GM18511 (cell line): ENCODE measurements at regions not wholly inside any gene's neighbourhood (a gene's known extent, or its start where the extent isn't known, plus 50 kb on each side); places are given as distances from the start of the nearest gene placed in this dataset.
"Not testable (repeated sequence)": the region's sequence is repeated elsewhere in the genome, so short reads cannot be mapped to it uniquely, and the experiment has no call there.

ENCODE experiments used
- ATAC-seq: cut with Tn5 transposase; IDR thresholded peaks from one replicate; pipeline ENCODE4 v1.9.1; 2021; ENCODE audit warnings: mild to moderate bottlenecking, moderate library complexity; ENCODE audit not compliant: unreplicated experiment

DNA sequence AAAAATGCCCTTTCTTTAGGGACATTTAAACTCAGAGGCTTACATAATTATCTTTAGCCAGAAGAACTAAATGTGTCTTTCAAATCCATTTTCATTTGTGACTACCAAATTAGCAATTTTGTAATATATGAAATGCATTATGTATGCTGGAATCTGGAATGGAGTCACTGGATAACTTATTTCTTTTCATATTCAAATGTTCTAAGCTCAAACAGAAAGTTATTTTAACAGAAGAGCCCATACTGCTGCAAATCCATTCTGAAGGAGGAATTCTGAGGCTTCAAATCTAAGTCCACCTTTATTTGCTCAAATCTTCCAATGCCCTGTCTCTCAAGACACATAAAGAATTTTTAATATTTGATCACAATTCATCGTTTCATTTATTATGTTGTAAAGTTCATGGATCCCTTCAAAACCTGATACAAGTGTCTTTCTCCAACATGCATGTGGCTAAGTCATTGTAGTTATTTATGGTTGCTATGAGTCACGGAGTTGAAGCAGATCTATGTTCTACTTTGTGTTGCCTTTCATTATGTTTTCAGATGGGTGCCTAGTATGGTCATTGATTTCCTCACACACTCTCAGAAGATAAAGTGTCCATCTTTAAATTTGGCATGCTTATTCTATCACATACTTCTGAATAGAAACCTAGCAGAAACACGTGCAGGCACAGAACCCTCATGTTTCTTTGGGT is 214.8 kb upstream of the GCFC2 start:
- no peak for ATAC-seq

DNA sequence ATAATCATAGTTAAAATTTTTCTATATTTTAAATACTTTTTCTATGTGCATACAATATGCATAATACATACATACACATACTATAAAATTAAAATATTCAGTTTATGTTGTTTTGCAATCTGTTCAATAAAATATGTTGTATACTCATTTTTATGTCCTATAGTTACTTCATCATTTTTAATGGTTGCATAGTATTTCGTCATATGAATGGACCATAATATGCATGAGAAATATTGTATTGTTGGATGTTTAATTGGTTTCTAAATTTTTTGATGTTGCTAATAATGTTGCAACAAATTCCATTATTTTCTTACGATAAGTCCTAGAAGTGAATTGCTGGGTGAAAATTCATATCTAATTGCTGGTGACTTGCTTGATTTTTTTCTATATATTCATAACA is 211.5 kb upstream of the GCFC2 start:
- ATAC-seq = no peak

DNA sequence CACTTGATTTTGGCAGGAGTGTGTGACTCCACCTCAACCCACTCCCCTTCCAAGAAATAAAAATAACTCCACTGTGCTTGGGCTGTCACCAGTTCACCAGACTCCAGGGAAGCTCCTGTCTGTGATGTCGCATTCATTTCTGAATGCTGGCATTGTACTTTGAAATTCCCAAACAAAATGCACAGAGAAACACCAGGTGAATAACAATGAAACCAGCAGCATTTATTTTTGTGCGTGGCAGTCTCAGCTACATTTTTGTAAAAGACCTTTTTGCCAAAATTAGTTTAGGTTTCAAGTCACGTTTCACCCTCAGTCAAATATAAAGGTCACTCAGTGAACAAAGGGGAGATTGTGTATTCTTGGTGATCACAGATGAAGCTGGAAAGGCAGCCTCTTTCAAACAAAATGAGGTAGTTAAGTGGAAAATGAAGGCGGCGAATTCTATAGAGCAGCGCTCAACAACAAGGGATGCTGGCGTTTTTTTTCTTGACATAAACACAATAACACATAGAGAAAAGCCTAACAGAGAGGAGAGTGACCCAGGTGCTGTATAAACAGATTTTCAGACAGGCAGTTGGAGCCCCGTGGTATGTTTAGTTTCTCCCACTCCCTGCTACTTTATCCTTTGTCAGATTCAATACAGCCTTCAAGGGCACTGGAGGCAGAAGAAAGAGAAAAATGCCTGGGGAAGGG is 210.3 kb upstream of the GCFC2 start:
- no peak for ATAC-seq

DNA sequence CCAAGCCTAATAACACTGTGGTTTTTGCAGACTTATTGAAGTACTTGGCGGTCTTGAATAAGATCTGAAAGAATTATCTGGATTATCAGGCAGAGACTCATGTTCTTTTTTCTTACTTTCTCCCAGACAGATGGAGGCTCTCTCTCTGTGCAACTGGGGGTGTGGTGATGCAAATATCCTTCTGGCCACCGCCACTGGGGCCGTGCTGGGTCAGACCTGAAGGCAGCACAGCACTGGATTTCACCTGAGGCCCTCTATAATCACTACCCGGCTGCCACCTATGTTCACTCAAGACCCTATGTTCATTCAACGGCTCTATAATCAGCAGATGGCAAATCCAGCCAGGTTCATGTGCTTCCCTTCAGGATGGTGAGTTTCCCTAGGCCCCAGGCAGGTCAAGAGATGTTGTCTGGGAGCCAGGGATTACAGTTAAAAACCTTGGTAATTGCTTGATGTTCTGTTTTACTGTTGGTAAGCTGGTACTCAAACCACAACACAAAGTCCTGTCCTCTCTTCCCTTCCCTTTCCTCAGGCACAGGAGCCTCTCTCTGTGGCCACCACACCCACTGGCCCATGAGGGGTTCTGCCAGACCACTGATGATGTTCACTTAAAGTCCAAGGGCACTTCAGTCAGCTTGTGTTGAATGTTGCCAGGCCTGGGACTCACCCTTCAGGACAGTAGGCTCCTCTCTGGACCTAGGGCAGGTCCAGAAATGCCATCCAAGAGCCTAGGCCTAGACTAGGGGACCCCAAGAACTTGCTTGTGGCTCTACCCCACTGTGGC is 205.3 kb upstream of the GCFC2 start:
- no peak for ATAC-seq

DNA sequence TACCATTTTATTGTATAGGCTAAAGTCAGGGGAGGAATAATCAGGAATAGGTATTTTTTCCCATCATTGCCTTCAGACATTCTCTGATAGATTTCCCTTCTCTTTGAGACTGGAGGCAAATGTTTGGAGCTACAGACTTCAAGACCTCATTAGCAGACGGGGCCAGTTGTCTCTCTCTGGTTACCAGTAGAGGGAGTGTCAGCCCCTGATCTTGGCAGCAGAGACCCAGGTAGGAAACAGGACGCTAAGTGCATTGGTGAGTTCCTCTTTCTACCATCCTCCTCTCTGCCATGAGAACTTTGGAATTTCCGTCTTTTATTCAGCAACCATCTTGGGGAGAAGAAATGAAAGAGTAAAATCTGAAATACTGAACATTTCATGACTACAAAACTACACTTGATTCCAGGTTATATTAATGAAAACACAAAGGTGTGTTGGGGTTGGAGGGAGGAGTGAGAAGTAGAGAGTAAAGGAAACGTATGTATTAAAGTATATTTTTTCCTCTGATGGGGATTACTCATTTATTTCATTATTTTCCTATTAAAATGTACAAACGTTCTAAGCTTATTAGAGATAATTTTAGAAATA is 186.2 kb upstream of the GCFC2 start:
- peak; percentile 75 for ATAC-seq

DNA sequence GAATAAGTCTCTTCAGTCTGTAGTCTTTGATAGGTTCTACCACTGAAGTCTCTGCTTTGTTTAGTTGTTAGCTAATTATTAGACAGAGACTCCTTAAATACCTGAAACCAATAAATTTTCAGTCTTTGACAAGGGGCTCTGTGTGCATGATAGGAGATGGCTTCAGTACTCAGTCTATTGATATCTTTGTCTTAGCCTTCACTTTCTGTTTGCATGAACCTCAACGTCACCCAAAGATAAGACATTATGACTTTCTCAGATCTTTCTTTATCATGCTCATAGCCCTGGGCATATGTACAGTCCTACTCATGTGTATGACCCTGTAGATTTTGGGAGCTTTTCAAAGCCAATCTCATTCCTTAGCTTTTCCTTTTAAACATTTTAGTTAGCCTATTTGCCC is 183.5 kb upstream of the GCFC2 start:
- ATAC-seq = peak; percentile 83

DNA sequence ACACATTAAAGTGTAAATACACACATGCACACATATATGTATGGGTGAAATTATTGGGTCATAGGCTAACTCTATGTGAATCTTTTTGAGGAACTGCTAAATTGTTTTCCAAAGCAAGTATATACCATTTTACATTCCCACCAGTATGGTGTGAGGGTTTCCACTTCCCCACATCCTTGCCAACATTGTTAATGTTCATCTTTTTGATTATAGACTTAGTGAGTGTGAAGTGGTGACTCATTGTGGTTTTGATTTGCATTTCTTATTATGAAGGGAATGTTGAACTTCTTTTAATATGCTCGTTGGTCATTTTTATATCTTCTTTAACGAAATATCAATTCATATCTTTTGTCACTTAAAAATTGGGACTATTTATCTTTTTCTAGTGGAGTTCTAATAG is 181.8 kb upstream of the GCFC2 start:
- peak; percentile 54 for ATAC-seq

DNA sequence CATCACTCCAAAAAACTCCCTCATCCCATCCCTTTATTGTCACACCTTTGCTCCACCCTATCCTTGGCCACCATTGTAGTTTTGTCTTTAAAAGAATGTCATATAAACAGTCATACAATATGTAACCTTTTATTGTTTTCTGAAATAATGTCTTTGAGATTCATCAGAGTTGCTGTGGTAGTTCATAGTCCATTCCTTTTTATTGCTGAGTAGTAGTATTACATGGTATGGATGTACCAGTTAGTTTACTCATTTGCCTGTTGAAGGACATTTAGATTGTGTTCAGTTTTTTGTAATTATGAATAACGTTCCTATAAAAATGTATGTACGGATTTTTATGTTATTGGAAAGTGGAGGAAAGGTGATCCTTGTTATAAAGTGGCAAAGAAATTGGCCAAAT is 171.8 kb upstream of the GCFC2 start:
- no peak for ATAC-seq

DNA sequence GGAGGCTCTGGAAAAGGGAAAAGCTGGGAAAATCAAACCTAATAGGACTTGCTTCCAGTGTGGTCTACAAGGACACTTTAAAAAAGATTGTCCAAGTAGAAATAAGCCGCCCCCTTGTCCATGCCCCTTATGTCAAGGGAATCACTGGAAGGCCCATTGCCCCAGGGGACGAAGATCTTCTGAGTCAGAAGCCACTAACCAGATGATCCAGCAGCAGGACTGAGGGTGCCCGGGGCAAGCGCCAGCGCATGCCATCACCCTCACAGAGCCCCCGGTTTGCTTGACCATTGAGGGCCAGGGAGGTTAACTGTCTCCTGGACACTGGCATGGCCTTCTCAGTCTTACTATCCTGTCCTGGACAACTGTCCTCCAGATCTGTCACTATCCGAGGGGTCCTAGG is 164.9 kb upstream of the GCFC2 start:
- ATAC-seq = not testable (repeated sequence)

DNA sequence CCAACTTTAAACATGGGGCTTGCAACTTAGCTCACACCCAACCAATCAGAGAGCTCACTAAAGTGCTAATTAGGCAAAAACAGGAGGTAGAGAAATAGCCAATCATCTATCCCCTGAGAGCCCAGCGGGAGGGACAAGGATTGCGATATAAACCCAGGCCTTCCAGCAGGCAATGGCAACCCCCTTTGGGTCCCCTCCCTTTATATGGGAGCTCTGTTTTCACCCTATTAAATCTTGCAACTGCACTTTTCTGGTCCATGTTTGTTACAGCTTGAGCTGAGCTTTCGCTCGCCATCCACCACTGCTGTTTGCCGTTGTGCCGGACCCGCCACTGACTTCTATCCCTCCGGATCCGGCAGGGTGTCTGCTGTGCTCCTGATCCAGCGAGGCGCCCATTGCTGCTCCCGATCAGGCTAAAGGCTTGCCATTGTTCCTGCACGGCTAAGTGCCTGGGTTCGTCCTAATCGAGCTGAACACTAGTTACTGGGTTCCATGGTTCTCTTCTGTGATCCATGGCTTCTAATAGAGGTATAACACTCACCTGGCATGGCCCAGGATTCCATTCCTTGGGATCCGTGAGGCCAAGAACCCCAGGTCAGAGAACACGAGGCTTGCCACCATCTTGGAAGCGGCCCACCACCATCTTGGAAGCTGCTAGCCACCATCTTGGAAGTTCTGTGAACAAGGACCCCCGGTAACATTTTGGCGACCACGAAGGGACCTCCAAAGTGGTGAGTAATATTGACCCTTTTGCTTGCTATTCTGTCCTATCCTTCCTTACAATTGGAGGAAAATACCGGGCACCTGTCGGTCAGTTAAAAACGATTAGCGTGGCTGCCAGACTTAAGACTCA is 161.3 kb upstream of the GCFC2 start:
- not testable (repeated sequence) for ATAC-seq

DNA sequence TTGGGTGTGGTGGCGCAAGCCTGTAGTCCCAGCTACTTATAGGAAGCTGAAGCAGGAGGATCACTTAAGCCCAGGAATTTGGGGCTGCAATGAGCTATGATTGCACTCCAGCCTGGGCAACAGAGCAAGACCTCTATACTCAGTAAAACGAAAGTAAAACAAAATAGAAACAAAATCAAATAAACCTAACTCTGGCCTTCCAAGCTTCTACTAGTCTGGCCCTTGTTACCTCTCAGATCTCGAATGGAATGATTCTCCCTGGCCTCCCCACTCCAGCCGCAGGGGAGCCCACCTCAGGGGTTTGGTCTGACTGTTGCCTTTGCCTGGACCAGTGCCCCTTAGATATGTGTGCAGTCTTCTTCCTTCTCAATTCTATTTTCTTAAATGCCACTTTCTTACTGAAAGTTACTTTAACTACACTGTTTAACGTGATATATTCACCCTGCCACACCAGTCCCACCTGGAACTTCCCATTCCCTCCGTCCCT is 160.0 kb upstream of the GCFC2 start:
- peak; percentile 74 for ATAC-seq

DNA sequence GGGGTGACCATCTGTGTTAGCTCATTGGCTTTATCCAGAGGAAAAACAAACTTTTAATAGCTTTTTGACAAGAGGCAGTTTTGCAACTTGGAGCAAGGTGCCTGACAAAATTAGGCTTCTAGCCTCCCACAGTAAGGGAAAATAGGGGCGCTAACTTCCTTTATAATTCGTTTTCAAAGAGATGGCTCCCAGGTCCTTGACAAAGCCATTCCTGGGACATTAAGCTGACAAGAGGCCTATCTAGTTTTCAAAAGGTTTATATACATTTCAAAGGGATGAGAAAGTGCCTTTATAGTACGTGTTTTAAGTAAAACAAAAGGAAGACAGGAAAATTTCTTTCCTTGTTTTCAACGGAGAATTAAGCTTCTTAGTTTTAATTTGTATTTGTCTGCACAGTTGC is 159.4 kb upstream of the GCFC2 start:
- no peak for ATAC-seq

DNA sequence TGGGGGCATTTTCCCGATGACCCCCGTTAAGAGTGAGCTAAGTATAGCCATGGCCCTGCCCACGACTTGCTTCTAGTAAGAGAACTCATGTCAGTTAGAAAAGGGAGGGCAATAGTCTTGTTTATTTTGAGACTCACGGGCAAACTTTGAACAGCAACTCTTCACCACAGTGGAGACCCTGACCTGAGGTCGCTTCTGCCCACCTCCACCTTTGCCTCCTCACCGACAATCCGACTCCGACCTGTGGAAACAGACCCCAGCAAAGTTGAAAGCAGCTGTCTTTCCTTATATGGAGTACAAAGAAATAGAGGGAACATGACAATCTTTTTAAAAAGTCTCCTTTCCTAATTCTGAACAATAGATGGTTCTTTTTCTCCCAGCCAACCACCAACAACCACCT is 155.0 kb upstream of the GCFC2 start:
- ATAC-seq = no peak

DNA sequence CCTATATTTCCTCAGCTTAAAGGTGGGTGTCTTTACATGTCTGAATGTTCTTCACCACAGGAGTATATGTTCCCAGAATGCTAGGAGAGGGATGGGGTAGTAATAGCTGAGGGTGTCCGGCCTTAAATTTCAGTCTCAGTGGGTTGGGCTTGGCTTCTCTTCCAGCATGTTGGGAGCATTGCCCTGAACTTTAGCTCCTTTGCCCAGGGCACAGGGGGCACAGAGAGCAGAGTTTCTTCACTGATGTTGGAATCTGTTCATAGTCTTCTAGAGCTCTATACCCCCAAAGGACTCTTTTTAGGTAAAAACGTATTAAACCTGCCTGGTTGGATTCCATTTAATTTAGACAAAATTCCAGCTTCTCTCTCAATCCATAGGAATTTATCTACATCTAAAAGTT is 154.4 kb upstream of the GCFC2 start:
- no peak for ATAC-seq

DNA sequence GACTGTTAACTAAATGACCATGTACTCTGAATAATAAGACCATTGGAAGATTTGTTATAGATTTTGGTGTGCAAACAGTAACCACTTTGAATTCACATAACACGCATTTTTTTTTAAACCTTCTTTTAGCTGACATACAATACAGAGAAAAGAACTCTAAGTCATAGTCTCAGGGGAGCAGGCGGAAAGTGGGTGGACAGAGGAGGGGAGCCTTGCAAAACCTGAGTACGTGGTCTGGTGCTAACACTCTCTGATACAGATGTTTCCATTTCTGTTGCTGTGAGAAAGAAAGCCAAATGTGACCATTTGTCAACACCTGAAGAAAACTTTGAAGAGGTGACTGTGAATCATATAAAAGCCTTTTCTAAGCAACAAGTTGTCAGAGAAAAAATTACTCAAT is 151.8 kb upstream of the GCFC2 start:
- no peak for ATAC-seq

DNA sequence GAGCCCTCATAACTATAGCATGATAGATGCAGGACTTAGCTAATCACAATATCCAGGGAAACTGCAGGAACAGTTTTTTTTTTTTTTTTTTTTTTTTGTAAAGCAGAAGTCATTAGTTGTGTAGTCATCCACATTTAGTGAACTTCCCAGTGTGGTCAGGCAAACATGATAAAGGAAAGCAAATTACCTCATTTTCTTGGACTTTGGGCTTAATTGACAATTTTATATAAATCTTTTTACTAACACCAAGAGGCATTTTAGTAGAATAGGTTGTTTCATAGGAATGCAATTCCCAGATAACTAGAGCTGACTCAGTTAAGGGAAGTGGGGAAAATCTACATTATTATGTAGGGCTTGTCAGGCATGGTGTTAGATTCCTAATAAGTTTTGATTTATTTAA is 142.7 kb upstream of the GCFC2 start:
- ATAC-seq = no peak

DNA sequence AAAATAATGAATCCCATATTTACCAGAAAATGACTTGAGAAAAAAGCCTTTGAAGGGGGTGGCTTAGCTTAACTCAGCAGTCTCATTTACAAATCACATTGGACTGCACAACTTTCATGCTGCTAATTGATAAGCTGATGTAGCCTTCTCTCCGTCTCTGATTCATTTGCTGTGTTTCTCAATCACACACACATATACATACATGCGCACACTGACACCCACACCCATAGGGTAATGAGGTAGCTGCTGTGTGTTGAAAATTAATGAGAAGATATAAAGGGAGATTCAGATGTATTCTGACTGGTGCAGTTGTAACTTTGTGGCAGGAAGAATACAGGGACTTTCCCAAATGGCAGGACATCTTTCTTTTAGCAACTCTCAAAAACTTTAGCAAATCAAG is 141.9 kb upstream of the GCFC2 start:
- ATAC-seq = no peak

DNA sequence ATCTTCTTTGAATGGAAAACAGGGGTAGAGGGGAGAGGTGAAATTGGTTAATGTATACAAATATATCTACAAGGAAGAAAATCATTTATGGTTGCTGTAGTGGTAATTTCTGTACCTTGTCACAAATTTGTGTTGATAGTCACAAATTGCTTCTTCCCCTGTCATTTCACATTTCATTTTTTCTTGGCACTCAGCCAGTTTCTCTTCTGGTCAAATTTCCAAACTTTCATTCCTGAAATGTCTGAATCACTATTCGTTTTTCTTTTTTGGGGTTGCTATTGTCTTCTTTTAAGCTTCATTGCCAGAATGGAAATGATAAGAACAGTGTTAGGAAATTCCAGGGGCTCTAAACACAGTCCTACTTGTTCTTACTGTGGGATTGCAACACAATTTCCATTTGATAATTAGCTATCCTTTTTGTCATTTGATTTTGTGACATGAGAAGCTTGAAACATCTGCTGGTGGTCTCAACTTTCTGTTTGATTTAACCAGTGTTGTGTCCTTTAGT is 136.0 kb upstream of the GCFC2 start:
- ATAC-seq = no peak

DNA sequence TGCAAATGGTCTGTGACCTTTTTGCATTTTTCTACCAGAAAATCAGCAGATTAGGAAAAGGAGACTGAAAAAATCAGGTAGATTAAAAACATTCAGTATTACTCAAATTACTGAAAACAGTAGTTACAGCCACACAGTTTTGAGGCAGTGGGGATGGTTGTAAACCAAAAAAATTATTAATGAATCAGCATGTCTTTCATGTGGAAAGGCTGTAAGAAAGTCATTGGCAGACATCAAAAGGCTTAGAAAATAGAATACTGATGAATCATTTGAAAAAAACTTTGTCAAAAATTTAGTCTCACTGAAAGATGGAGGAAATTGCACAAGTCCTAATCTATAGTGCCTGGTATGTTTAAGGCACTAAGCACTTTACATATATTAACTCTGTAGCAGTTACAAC is 133.9 kb upstream of the GCFC2 start:
- ATAC-seq = peak; percentile 67

DNA sequence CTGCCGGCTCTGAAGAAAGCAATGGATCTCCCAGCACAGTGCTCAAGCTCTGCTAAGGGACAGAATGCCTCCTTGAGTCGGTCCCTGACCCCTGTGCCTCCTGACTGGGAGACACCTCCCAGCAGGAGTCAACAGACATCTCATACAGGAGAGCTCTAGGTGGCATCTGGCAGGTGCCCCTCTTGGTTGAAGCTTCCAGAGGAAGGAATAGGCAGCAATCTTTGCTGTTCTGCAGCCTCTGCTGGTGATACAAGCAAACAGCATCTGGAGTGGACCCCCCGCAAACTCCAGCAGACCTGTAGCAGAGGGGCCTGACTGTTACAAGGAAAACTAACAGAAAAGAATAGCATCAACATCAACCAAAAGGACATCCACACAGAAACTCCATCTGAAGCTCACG is 123.9 kb upstream of the GCFC2 start:
- not testable (repeated sequence) for ATAC-seq
